Erythroblast (primary cell): ENCODE measurements at regions not wholly inside any gene's neighbourhood (a gene's known extent, or its start where the extent isn't known, plus 50 kb on each side); places are given as distances from the start of the nearest gene placed in this dataset.

Experiments
- GATA1 ChIP-seq: IDR thresholded peaks from 2 replicates; pipeline ENCODE4 v1.6.1; 2011; ENCODE audit warnings: low read depth, mild to moderate bottlenecking, control low read depth, low read length, moderate library complexity
- POLR2A ChIP-seq: IDR thresholded peaks from 2 replicates; pipeline ENCODE4 v1.6.1; 2011; ENCODE audit warnings: mild to moderate bottlenecking, low read length

GRCh38 chr7:125847692-125848091, 918.1 kb upstream of the POT1 start:
- no peak for TF ChIP-seq POLR2A
- no peak for TF ChIP-seq GATA1
